ENCODE measurements at regions not wholly inside any gene's neighbourhood (a gene's known extent, or its start where the extent isn't known, plus 50 kb on each side); places are given as distances from the start of the nearest gene placed in this dataset.
"Not testable (repeated sequence)": the region's sequence is repeated elsewhere in the genome, so short reads cannot be mapped to it uniquely, and the experiment has no call there.

GRCh38 chr3:105285653-105286241 lies 81.0 kb upstream of the ALCAM start:
- DNase-seq: no peak

GRCh38 chr3:105293441-105293840 lies 73.3 kb upstream of the ALCAM start:
- no peak for DNase-seq

GRCh38 chr3:105296182-105296822 lies 70.4 kb upstream of the ALCAM start:
- DNase-seq: not testable (repeated sequence)

DNA sequence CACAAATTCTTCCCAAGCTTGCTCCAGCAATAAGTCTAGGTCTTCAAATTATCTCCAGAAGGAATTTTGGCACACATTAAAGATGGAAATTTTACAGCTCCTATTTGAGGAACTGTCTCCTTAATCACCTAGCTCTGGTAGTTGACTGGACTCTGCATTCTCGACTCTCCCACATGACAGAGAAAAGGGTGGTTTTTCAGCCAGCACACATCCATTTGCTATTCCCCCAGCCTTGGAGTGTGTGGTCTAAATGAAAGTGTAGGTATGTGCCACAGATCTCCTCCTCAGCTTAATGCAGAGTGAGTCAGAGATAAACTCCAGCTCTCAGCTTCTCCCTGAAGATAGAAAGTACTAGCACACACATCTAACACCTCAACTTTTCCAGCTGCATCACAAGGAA lies 62.2 kb upstream of the ALCAM start:
- DNase-seq: no peak

DNA sequence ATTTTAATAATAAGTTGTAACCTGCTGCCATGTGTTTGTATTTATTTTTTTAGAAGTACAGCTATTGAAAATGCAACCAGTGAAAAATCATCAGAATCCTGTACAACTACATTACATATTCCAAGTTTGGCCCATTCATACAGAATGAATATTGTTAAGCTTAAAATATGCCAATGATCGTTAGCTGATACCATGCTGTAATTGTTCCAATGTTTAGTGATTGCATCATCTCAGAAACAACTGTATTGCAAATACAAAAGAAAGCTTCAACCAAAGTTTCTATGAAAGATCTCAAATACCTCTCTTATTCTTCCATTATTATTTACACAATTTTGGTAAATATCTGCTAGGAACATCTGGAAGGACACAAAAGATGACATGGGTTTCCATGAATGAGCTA lies 51.6 kb upstream of the ALCAM start:
- no peak for DNase-seq

DNA sequence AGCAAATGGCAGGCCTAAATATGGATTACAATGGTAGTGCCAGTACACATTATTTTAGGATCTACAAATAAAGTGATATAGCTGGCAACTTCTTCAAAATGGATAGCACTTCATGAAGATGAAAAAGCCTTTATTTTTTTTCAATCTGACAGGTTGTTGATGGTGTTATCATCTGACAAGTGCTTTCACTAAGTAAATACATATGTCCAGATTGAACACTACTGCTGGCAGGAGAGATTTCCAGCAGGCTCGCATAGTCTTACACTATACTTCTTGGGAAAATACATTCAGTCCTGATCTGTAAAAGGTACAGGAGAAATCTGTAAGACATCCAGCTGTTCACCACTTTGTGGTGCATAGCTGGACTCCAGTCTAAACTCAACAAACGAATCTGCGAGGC lies 50.9 kb upstream of the ALCAM start:
- no peak for DNase-seq

- no peak for DNase-seq
These were observed 50.4 kb upstream of the ALCAM start for GRCh38 chr3:105316331-105316730.
